H9 (cell line): ENCODE measurements at regions not wholly inside any gene's neighbourhood (a gene's known extent, or its start where the extent isn't known, plus 50 kb on each side); places are given as distances from the start of the nearest gene placed in this dataset.

Source experiments
- DNase-seq: peaks from one replicate; pipeline ENCODE4 v3.0.0-alpha.2; 2017
- H2AFZ ChIP-seq: one replicate; pipeline ENCODE4 v1.6.1; 2013; ENCODE audit warnings: mild to moderate bottlenecking, low read length, control low read depth, moderate library complexity
- H2AK5ac ChIP-seq: 2 replicates; pipeline ENCODE4 v1.6.1; 2013; ENCODE audit warnings: low read length, control low read depth, mixed read lengths; ENCODE audit not compliant: insufficient read length
- H2BK120ac ChIP-seq: one replicate; pipeline ENCODE4 v1.6.1; 2013; ENCODE audit warnings: low read depth, mild to moderate bottlenecking, low read length, control low read depth, inconsistent platforms; ENCODE audit not compliant: poor library complexity, severe bottlenecking
- H2BK12ac ChIP-seq: 2 replicates; pipeline ENCODE4 v1.6.1; 2013; ENCODE audit warnings: low read length, control low read depth, mixed read lengths, low read depth; ENCODE audit not compliant: insufficient read length
- H2BK15ac ChIP-seq: 2 replicates; pipeline ENCODE4 v1.6.1; 2013; ENCODE audit warnings: low read depth, low read length, control low read depth
- H2BK20ac ChIP-seq: one replicate; pipeline ENCODE4 v1.6.1; 2013; ENCODE audit warnings: low read depth, mild to moderate bottlenecking, low read length, control low read depth, inconsistent platforms; ENCODE audit not compliant: poor library complexity, severe bottlenecking
- H2BK5ac ChIP-seq: 2 replicates; pipeline ENCODE4 v1.6.1; 2013; ENCODE audit warnings: low read length, control low read depth, mixed read lengths; ENCODE audit not compliant: insufficient read length
- H3K14ac ChIP-seq: 2 replicates; pipeline ENCODE4 v1.6.1; 2013; ENCODE audit warnings: low read length, control low read depth; ENCODE audit not compliant: insufficient read depth
- H3K18ac ChIP-seq: 2 replicates; pipeline ENCODE4 v1.6.1; 2013; ENCODE audit warnings: low read depth, mild to moderate bottlenecking, mixed read lengths, low read length, control low read depth; ENCODE audit not compliant: insufficient read length
- H3K23ac ChIP-seq: 2 replicates; pipeline ENCODE4 v1.6.1; 2013; ENCODE audit warnings: low read length, control low read depth, mixed read lengths, low read depth; ENCODE audit not compliant: insufficient read length
- H3K23me2 ChIP-seq: 2 replicates; pipeline ENCODE4 v1.6.1; 2013; ENCODE audit warnings: low read depth, mild to moderate bottlenecking, mixed read lengths, low read length, control low read depth; ENCODE audit not compliant: insufficient read length, poor library complexity, severe bottlenecking
- H3K27ac ChIP-seq: 2 replicates; pipeline ENCODE4 v1.5.1; 2013; ENCODE audit warnings: low read length, control low read depth, mixed read lengths, low read depth; ENCODE audit not compliant: insufficient read length
- H3K27me3 ChIP-seq: 2 replicates; pipeline ENCODE4 v1.6.1; 2013; ENCODE audit warnings: low read length, control low read depth, inconsistent platforms; ENCODE audit not compliant: insufficient read depth
- H3K4ac ChIP-seq: 2 replicates; pipeline ENCODE4 v1.6.1; 2013; ENCODE audit warnings: low read depth, mild to moderate bottlenecking, control low read depth, inconsistent platforms, low read length, moderate library complexity
- H3K4me1 ChIP-seq: 2 replicates; pipeline ENCODE4 v1.6.1; 2013; ENCODE audit warnings: low read length, control low read depth, inconsistent platforms; ENCODE audit not compliant: insufficient read depth
- H3K4me2 ChIP-seq: 2 replicates; pipeline ENCODE4 v1.6.1; 2013; ENCODE audit warnings: low read length, control low read depth, mixed read lengths; ENCODE audit not compliant: insufficient read length, insufficient read depth
- H3K56ac ChIP-seq: 2 replicates; pipeline ENCODE4 v1.6.1; 2013; ENCODE audit warnings: low read depth, mild to moderate bottlenecking, mixed read lengths, low read length, control low read depth; ENCODE audit not compliant: insufficient read length
- H3K79me1 ChIP-seq: 2 replicates; pipeline ENCODE4 v1.6.1; 2013; ENCODE audit warnings: low read depth, mild to moderate bottlenecking, moderate library complexity, low read length, control low read depth, inconsistent platforms; ENCODE audit not compliant: insufficient read depth, poor library complexity, severe bottlenecking
- H3K79me2 ChIP-seq: 2 replicates; pipeline ENCODE4 v1.6.1; 2013; ENCODE audit warnings: low read length, control low read depth, inconsistent platforms; ENCODE audit not compliant: insufficient read depth
- H3K9ac ChIP-seq: 2 replicates; pipeline ENCODE4 v1.6.1; 2013; ENCODE audit warnings: low read length, control low read depth, mixed read lengths; ENCODE audit not compliant: insufficient read length; ENCODE audit errors: extremely low read depth
- H3K9me3 ChIP-seq: one replicate; pipeline ENCODE4 v1.6.1; 2013; ENCODE audit warnings: low read depth, low read length, inconsistent platforms; ENCODE audit not compliant: control insufficient read depth
- H3T11ph ChIP-seq: one replicate; pipeline ENCODE4 v1.6.1; 2013; ENCODE audit warnings: mild to moderate bottlenecking, low read length, control low read depth, inconsistent platforms
- H4K20me1 ChIP-seq: one replicate; pipeline ENCODE4 v1.6.1; 2013; ENCODE audit not compliant: control insufficient read depth, insufficient read length, insufficient read depth
- H4K5ac ChIP-seq: 2 replicates; pipeline ENCODE4 v1.6.1; 2013; ENCODE audit warnings: low read depth, mild to moderate bottlenecking, mixed read lengths, low read length, control low read depth; ENCODE audit not compliant: insufficient read length
- H4K8ac ChIP-seq: replicated peaks from 2 replicates; pipeline ENCODE4 v1.6.1; 2013; ENCODE audit warnings: low read length, control low read depth, mixed read lengths, low read depth; ENCODE audit not compliant: insufficient read length
- H4K91ac ChIP-seq: 2 replicates; pipeline ENCODE4 v1.6.1; 2013; ENCODE audit warnings: low read depth, mild to moderate bottlenecking, moderate library complexity, mixed read lengths, low read length, control low read depth; ENCODE audit not compliant: insufficient read length
- H3K27ac Mint-ChIP-seq, 3 experiments: 2 replicates in 2 of 3; 3 replicates in 1 of 3; pipeline ENCODE4 v1.8.0; 2020 to 2021; ENCODE audit warnings: mixed read lengths in 3 of 3, mild to moderate bottlenecking in 1 of 3, moderate library complexity in 1 of 3
- H3K27me3 Mint-ChIP-seq: 2 replicates; pipeline ENCODE4 v1.8.0; 2021; ENCODE audit warnings: low read depth, mild to moderate bottlenecking, moderate library complexity, mixed read lengths
- H3K36me3 Mint-ChIP-seq, 3 experiments: 2 replicates in 2 of 3; 3 replicates in 1 of 3; pipeline ENCODE4 v1.8.0; 2020 to 2021; ENCODE audit warnings: low read depth in 3 of 3, mixed read lengths in 3 of 3; ENCODE audit not compliant: insufficient read depth in 1 of 3
- H3K4me1 Mint-ChIP-seq, 2 experiments: 2 replicates each; pipeline ENCODE4 v1.8.0; 2020; ENCODE audit warnings: mixed read lengths in 2 of 2
- H3K4me3 Mint-ChIP-seq, 2 experiments: 2 replicates in 1 of 2; 3 replicates in 1 of 2; pipeline ENCODE4 v1.8.0; 2020 to 2021; ENCODE audit warnings: mild to moderate bottlenecking in 2 of 2, mixed read lengths in 2 of 2, moderate library complexity in 1 of 2
- H3K9me3 Mint-ChIP-seq, 2 experiments: 2 replicates in 1 of 2; 3 replicates in 1 of 2; pipeline ENCODE4 v1.8.0; 2020; ENCODE audit warnings: mild to moderate bottlenecking in 2 of 2, mixed read lengths in 2 of 2, moderate library complexity in 1 of 2
- CTCF ChIP-seq: fragments of 200-600 bp; sonication (generic); conservative IDR thresholded peaks from 3 replicates; pipeline ENCODE4 v1.8.0; 2021; ENCODE audit warnings: antibody characterized with exemption, mild to moderate bottlenecking
- WGBS: extraction: QIAGEN DNeasy Blood & Tissue Kit; methylation state at CpG from one replicate; pipeline ENCODE4 v1.1.7; 2013; ENCODE audit warnings: missing lambda C conversion rate, low lambda C conversion rate, mixed read lengths; ENCODE audit not compliant: insufficient read length; ENCODE audit errors: extremely low coverage; 5-methylcytosine and 5-hydroxymethylcytosine counted together

- WGBS, result no CpG with 5 or more reads among the region's 2 CpGs
- H3K4me2 ChIP-seq, result no peak overlapping the region
These were observed 278.4 kb upstream of the ZPLD1 start for GRCh38 chr3:102156426-102156825.

More at GRCh38 chr3:102156426-102156825, 278.4 kb upstream of the ZPLD1 start:
- no peak overlapping the region for H2BK12ac ChIP-seq
- no peak for DNase-seq
- no peak overlapping the region for H2AFZ ChIP-seq
- no peak overlapping the region for H3K9ac ChIP-seq
- H3K27me3 ChIP-seq, result no peaks in the 10 kb centered on the region
- Mint-ChIP-seq H3K4me3 (no peak overlapping the region), H3K9me3 (peaks cover 13 to 19% of the 10 kb centered on the region in 2 experiments), H3K36me3 (peaks cover under 1 to 13% (median 4%) of the 10 kb centered on the region in 3 experiments; a peak in 4 of 7 replicates), H3K27ac (no peak overlapping the region), H3K27me3 (no peaks in the 10 kb centered on the region; the same call in 1 of the 2 replicates), H3K4me1 (no peaks in the 10 kb centered on the region)
- H2BK120ac ChIP-seq, result no peak overlapping the region
- no peaks in the 10 kb centered on the region for H3K4me1 ChIP-seq
- no peaks in the 10 kb centered on the region for H3K23me2 ChIP-seq
- H3K18ac ChIP-seq, result no peak overlapping the region
- no peak overlapping the region for H4K5ac ChIP-seq
- H3K56ac ChIP-seq, result no peak overlapping the region
- no peak overlapping the region for H3K14ac ChIP-seq
- H2BK15ac ChIP-seq, result no peak overlapping the region
- no peaks in the 10 kb centered on the region for H3K9me3 ChIP-seq
- no peaks in the 10 kb centered on the region for H3K79me2 ChIP-seq
- no peak for TF ChIP-seq CTCF
- H3T11ph ChIP-seq, result no peak overlapping the region
- H2BK5ac ChIP-seq, result no peak overlapping the region
- no peak overlapping the region for H2AK5ac ChIP-seq
- no peak overlapping the region for H3K27ac ChIP-seq
- no peaks in the 10 kb centered on the region for H4K20me1 ChIP-seq
- no peak overlapping the region for H4K91ac ChIP-seq
- H3K4ac ChIP-seq, result no peak overlapping the region
- H3K23ac ChIP-seq, result no peak overlapping the region
- H2BK20ac ChIP-seq, result no peak overlapping the region
- no peak overlapping the region for H4K8ac ChIP-seq
- H3K79me1 ChIP-seq, result no peaks in the 10 kb centered on the region
